Esophagus squamous epithelium (tissue), 4 donors: ENCODE measurements at regions not wholly inside any gene's neighbourhood (a gene's known extent, or its start where the extent isn't known, plus 50 kb on each side); places are given as distances from the start of the nearest gene placed in this dataset.

ENCODE experiments used
- POLR2A ChIP-seq, 4 donors: fragments of 450-650 bp; IDR thresholded peaks; one replicate each; pipeline ENCODE4 v1.6.1; 2017; ENCODE audit warnings: antibody characterized with exemption in 4 of 4, mild to moderate bottlenecking in 4 of 4, moderate library complexity in 3 of 4
- TF ChIP-seq, protein P1 (sequence below), 6 experiments: fragments of 450-650 bp in 4 of 6; fragments of 200-600 bp in 2 of 6; sonication (generic) in 2 of 6; IDR thresholded peaks; one replicate each; pipeline ENCODE4 v1.5.1; 2016 to 2019; ENCODE audit warnings: antibody characterized with exemption in 6 of 6, mild to moderate bottlenecking in 4 of 6, moderate library complexity in 4 of 6

DNA sequence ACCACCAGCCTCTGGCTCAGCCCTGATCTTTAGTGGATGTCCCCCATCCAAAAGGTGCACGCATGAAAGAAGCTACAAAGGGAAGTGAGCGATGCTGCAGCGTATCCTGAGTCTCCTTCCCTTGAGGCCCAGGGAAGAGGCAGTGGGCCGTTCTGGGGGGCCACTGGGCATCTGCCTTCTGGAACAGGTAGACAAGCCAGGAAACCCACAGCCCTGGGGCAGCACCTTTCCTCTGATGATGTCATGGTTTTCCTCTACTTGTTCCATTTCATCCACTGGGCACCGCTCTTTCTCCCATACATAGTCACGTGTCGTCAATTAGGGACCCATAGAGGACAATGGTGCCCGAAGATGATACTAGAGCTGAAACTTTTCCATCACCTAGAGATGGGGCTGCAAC is 194.0 kb upstream of the IRX1 start:
- TF ChIP-seq, protein P1, sequence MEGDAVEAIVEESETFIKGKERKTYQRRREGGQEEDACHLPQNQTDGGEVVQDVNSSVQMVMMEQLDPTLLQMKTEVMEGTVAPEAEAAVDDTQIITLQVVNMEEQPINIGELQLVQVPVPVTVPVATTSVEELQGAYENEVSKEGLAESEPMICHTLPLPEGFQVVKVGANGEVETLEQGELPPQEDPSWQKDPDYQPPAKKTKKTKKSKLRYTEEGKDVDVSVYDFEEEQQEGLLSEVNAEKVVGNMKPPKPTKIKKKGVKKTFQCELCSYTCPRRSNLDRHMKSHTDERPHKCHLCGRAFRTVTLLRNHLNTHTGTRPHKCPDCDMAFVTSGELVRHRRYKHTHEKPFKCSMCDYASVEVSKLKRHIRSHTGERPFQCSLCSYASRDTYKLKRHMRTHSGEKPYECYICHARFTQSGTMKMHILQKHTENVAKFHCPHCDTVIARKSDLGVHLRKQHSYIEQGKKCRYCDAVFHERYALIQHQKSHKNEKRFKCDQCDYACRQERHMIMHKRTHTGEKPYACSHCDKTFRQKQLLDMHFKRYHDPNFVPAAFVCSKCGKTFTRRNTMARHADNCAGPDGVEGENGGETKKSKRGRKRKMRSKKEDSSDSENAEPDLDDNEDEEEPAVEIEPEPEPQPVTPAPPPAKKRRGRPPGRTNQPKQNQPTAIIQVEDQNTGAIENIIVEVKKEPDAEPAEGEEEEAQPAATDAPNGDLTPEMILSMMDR (IDR thresholded peaks at IDR 0.05), result no peak
- no peak for TF ChIP-seq POLR2A (IDR thresholded peaks at IDR 0.05)
